HL-60 (cell line): ENCODE measurements at regions not wholly inside any gene's neighbourhood (a gene's known extent, or its start where the extent isn't known, plus 50 kb on each side); places are given as distances from the start of the nearest gene placed in this dataset.

ENCODE experiments used
- CTCF ChIP-seq: IDR thresholded peaks from one replicate; pipeline ENCODE4 v1.5.1; 2011; ENCODE audit warnings: low read length, control low read depth, inconsistent platforms; ENCODE audit not compliant: insufficient read depth
- POLR2AphosphoS5 ChIP-seq: IDR thresholded peaks from 2 replicates; pipeline ENCODE4 v1.6.1; 2012; ENCODE audit warnings: low read depth

- TF ChIP-seq CTCF (no peak), POLR2AphosphoS5 (no peak)
Observed at GRCh38 chr5:142508591-142508990, 177.3 kb downstream of the FGF1 start.
